HEK293T (cell line): ENCODE measurements at regions not wholly inside any gene's neighbourhood (a gene's known extent, or its start where the extent isn't known, plus 50 kb on each side); places are given as distances from the start of the nearest gene placed in this dataset.

Source experiments
- CTCF ChIA-PET: fragments of 350-600 bp; formaldehyde crosslinking; extraction: SDS; loops from one replicate; lab custom pipeline; 2021; ENCODE audit warnings: antibody characterized with exemption, inconsistent platforms; lab: Yijun Ruan, JAX
- POLR2A ChIA-PET: fragments of 350-600 bp; formaldehyde crosslinking; extraction: SDS; loops from one replicate; lab custom pipeline; 2020; ENCODE audit warnings: antibody characterized with exemption, inconsistent platforms; lab: Yijun Ruan, JAX
- DNase-seq: peaks from one replicate; pipeline ENCODE4 v3.0.0; 2012; ENCODE audit warnings: mixed read lengths; ENCODE audit errors: extremely low spot score
- ARNT ChIP-seq: fragments of 450-650 bp; IDR thresholded peaks from 2 replicates; pipeline ENCODE4 v1.6.1; 2017; ENCODE audit warnings: mild to moderate bottlenecking
- BHLHE40 ChIP-seq: fragments of 450-650 bp; IDR thresholded peaks from 2 replicates; pipeline ENCODE4 v1.6.1; 2016; ENCODE audit warnings: mild to moderate bottlenecking, moderate library complexity, borderline replicate concordance
- CTBP1 ChIP-seq: fragments of 450-650 bp; IDR thresholded peaks from 2 replicates; pipeline ENCODE4 v1.6.1; 2016; ENCODE audit warnings: borderline replicate concordance
- ELF4 ChIP-seq: fragments of 450-650 bp; IDR thresholded peaks from 2 replicates; pipeline ENCODE4 v1.6.1; 2017; ENCODE audit warnings: antibody characterized with exemption
- FOXA1 ChIP-seq: fragments of 450-650 bp; IDR thresholded peaks from 2 replicates; pipeline ENCODE4 v1.6.1; 2016; ENCODE audit warnings: mild to moderate bottlenecking
- FOXK2 ChIP-seq: fragments of 450-650 bp; IDR thresholded peaks from 2 replicates; pipeline ENCODE4 v1.6.1; 2016; ENCODE audit warnings: mild to moderate bottlenecking
- FOXM1 ChIP-seq: fragments of 450-650 bp; IDR thresholded peaks from 2 replicates; pipeline ENCODE4 v1.6.1; 2017; ENCODE audit warnings: mild to moderate bottlenecking, borderline replicate concordance
- HDGF ChIP-seq: fragments of 450-650 bp; IDR thresholded peaks from 2 replicates; pipeline ENCODE4 v1.6.1; 2017; ENCODE audit warnings: antibody characterized with exemption, borderline replicate concordance
- L3MBTL2 ChIP-seq: fragments of 450-650 bp; conservative IDR thresholded peaks from 2 replicates; pipeline ENCODE4 v1.6.1; 2016; ENCODE audit warnings: mild to moderate bottlenecking
- LEF1 ChIP-seq: fragments of 450-650 bp; IDR thresholded peaks from 2 replicates; pipeline ENCODE4 v1.6.1; 2017; ENCODE audit warnings: mild to moderate bottlenecking, borderline replicate concordance
- NFRKB ChIP-seq: fragments of 450-650 bp; IDR thresholded peaks from 2 replicates; pipeline ENCODE4 v1.6.1; 2016; ENCODE audit warnings: mild to moderate bottlenecking, moderate library complexity
- PKNOX1 ChIP-seq: fragments of 450-650 bp; IDR thresholded peaks from 2 replicates; pipeline ENCODE4 v1.6.1; 2016
- SP1 ChIP-seq: fragments of 450-650 bp; IDR thresholded peaks from 2 replicates; pipeline ENCODE4 v1.6.1; 2017
- SUZ12 ChIP-seq: fragments of 450-650 bp; IDR thresholded peaks from 2 replicates; pipeline ENCODE4 v1.6.1; 2016; ENCODE audit warnings: mild to moderate bottlenecking
- TARDBP ChIP-seq: fragments of 450-650 bp; IDR thresholded peaks from 2 replicates; pipeline ENCODE4 v1.6.1; 2016
- ZNF384 ChIP-seq: fragments of 450-650 bp; IDR thresholded peaks from 2 replicates; pipeline ENCODE4 v1.6.1; 2016

- POLR2A ChIA-PET: no interaction called here
- TF ChIP-seq FOXK2 (no peak), L3MBTL2 (no peak), BHLHE40 (no peak), LEF1 (no peak), TARDBP (no peak), FOXM1 (no peak), HDGF (no peak)
- CTCF ChIA-PET: no interaction called here
- no peak for DNase-seq
Measured at GRCh38 chr16:51019617-51020016, 131.5 kb downstream of the SALL1 start.

- CTCF ChIA-PET: no interaction called here
- POLR2A ChIA-PET: no interaction called here
- DNase-seq: no peak
- TF ChIP-seq TARDBP: no peak
- TF ChIP-seq L3MBTL2: no peak
Measured at GRCh38 chr16:51017969-51018368, 133.1 kb downstream of the SALL1 start.

- TF ChIP-seq ZNF384: no peak
- TF ChIP-seq ARNT: no peak
- DNase-seq: no peak
- ChIA-PET CTCF (no interaction called here), POLR2A (no interaction called here)
Measured at GRCh38 chr16:51012396-51012795, 138.7 kb downstream of the SALL1 start.

- ChIA-PET POLR2A (no interaction called here), CTCF (no interaction called here)
- no peak for TF ChIP-seq TARDBP
- no peak for TF ChIP-seq BHLHE40
- TF ChIP-seq ARNT: no peak
- TF ChIP-seq FOXA1: no peak
- TF ChIP-seq HDGF: no peak
- no peak for TF ChIP-seq SP1
- no peak for TF ChIP-seq PKNOX1
- TF ChIP-seq CTBP1: no peak
- TF ChIP-seq LEF1: no peak
- TF ChIP-seq ZNF384: no peak
- TF ChIP-seq ELF4: no peak
- TF ChIP-seq SUZ12: no peak
- no peak for TF ChIP-seq FOXM1
- no peak for TF ChIP-seq NFRKB
- no peak for TF ChIP-seq L3MBTL2
- no peak for DNase-seq
Measured at GRCh38 chr16:51010817-51011216, 140.3 kb downstream of the SALL1 start.

GRCh38 chr16:51009813-51010212 is 141.3 kb downstream of the SALL1 start:
- DNase-seq: no peak
- POLR2A ChIA-PET: no interaction called here
- CTCF ChIA-PET: no interaction called here
- no peak for TF ChIP-seq PKNOX1
- no peak for TF ChIP-seq CTBP1
- TF ChIP-seq LEF1: no peak
- no peak for TF ChIP-seq TARDBP
- TF ChIP-seq FOXM1: no peak
- TF ChIP-seq FOXK2: no peak

GRCh38 chr16:51009359-51009758 is 141.7 kb downstream of the SALL1 start:
- TF ChIP-seq FOXM1 (no peak), CTBP1 (no peak), HDGF (no peak), NFRKB (no peak), FOXA1 (no peak), FOXK2 (no peak), L3MBTL2 (no peak), ELF4 (no peak), ZNF384 (no peak), LEF1 (no peak), BHLHE40 (no peak), TARDBP (no peak)
- CTCF ChIA-PET: no interaction called here
- POLR2A ChIA-PET: no interaction called here
- DNase-seq: no peak

- POLR2A ChIA-PET: no interaction called here
- no peak for TF ChIP-seq CTBP1
- TF ChIP-seq HDGF: no peak
- no peak for TF ChIP-seq SP1
- no peak for TF ChIP-seq ZNF384
- TF ChIP-seq NFRKB: no peak
- no peak for TF ChIP-seq FOXK2
- TF ChIP-seq FOXM1: no peak
- no peak for TF ChIP-seq ARNT
- no peak for TF ChIP-seq PKNOX1
- no peak for TF ChIP-seq BHLHE40
- no peak for TF ChIP-seq ELF4
- TF ChIP-seq SUZ12: no peak
- no peak for TF ChIP-seq TARDBP
- TF ChIP-seq L3MBTL2: no peak
- TF ChIP-seq FOXA1: no peak
- no peak for TF ChIP-seq LEF1
- CTCF ChIA-PET: no interaction called here
Measured at GRCh38 chr16:51008607-51009006, 142.5 kb downstream of the SALL1 start.

More at GRCh38 chr16:51008607-51009006, 142.5 kb downstream of the SALL1 start:
- DNase-seq: no peak
